Skeletal muscle satellite cell (primary cell): ENCODE measurements at regions not wholly inside any gene's neighbourhood (a gene's known extent, or its start where the extent isn't known, plus 50 kb on each side); places are given as distances from the start of the nearest gene placed in this dataset.
A peak's percentile ranks its signal among the peaks of the same experiment; 100 is the strongest.
"Not testable (repeated sequence)": the region's sequence is repeated elsewhere in the genome, so short reads cannot be mapped to it uniquely, and the experiment has no call there.

Experiments used
- H3K27me3 ChIP-seq: 2 replicates; pipeline ENCODE4 v1.7.0; 2013; ENCODE audit warnings: low read length; ENCODE audit not compliant: control insufficient read depth, insufficient read depth
- H3K36me3 ChIP-seq: 2 replicates; pipeline ENCODE4 v1.7.0; 2013; ENCODE audit warnings: mild to moderate bottlenecking, control low read depth, low read length; ENCODE audit not compliant: insufficient read depth
- H3K4me1 ChIP-seq: 2 replicates; pipeline ENCODE4 v1.7.0; 2013; ENCODE audit warnings: low read length; ENCODE audit not compliant: control insufficient read depth, insufficient read depth
- H3K4me2 ChIP-seq: 2 replicates; pipeline ENCODE4 v1.7.0; 2013; ENCODE audit warnings: mild to moderate bottlenecking, low read length
- H3K4me3 ChIP-seq: 2 replicates; pipeline ENCODE4 v1.7.0; 2013; ENCODE audit warnings: low read length
- H3K9ac ChIP-seq: 2 replicates; pipeline ENCODE4 v1.7.0; 2013; ENCODE audit warnings: mild to moderate bottlenecking, low read depth, low read length, moderate library complexity
- H3K9me3 ChIP-seq: replicated peaks from 2 replicates; pipeline ENCODE4 v1.7.0; 2013; ENCODE audit warnings: mild to moderate bottlenecking, control low read depth, low read length

DNA sequence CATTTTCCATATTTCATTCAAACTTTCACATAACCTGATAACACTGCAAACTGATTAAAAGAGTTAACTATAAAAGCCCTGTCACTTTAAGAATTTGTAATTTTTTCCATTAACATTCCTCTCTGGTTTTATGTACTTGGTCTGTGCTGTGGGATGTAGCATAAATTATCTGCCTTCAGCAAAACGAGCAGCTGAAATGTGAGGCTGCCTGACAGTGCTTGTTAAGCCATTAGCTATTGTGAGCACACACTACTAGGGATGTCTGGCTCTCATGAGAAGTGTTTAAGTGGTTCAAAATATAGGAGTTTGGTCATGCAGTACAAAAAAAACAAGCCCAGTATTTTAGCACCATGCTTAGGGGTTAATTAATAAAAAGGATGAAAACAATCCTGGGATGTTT is 63.0 kb downstream of the HOXA1 start:
- Histone ChIP-seq H3K9ac (peak overlapping the region; percentile 5), H3K4me1 (peaks cover 21% of the 10 kb centered on the region), H3K4me3 (no peak overlapping the region), H3K36me3 (no peaks in the 10 kb centered on the region), H3K9me3 (no peaks in the 10 kb centered on the region), H3K4me2 (no peak overlapping the region), H3K27me3 (no peaks in the 10 kb centered on the region)

DNA sequence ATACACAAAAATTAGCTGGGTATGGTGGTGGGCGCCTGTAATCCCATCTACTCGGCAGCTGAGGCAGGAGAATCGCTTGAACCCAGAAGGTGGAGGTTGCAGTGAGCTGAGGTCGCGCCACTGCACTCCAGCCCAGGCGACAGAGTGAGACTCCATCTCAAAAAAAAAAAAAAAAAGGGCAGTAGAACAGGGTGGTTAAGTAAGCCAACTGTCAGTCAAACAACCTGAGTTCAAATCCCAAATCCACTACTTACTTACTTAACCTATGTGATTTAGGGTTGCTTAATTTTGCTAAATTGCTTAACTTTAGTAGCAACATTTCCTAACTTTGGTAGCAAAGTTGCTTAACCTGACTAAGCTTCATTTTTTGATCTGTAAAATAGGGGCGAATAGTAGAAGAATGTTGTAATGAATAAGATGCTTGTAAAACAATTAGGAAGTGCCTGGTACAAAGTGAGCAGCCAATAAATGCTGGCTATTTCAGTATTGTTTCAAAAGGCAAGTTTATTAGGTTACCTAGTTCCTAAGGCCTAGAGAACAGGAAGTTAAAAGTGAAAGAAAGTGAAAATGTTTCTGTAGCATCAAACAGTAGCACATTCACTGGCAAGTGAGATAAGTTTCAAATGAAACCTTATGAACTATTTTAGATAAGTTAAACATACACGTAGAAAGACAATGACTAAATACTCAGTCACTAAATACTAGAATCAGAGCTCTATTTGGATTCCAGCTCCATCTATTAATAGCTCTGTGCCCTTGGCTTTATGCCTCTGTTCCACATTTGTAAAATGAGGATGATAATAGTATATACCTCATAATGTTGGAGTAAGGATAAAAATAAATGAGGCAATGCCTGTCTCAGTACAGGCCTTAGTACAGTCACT is 64.3 kb downstream of the HOXA1 start:
- H3K4me2 ChIP-seq = peak overlapping the region; percentile 58
- H3K27me3 ChIP-seq = no peaks in the 10 kb centered on the region
- peak overlapping the region; percentile 43 for H3K9ac ChIP-seq
- H3K4me3 ChIP-seq = peak overlapping the region; percentile 37
- no peaks in the 10 kb centered on the region for H3K9me3 ChIP-seq
- peaks cover 21% of the 10 kb centered on the region for H3K4me1 ChIP-seq
- no peaks in the 10 kb centered on the region for H3K36me3 ChIP-seq

DNA sequence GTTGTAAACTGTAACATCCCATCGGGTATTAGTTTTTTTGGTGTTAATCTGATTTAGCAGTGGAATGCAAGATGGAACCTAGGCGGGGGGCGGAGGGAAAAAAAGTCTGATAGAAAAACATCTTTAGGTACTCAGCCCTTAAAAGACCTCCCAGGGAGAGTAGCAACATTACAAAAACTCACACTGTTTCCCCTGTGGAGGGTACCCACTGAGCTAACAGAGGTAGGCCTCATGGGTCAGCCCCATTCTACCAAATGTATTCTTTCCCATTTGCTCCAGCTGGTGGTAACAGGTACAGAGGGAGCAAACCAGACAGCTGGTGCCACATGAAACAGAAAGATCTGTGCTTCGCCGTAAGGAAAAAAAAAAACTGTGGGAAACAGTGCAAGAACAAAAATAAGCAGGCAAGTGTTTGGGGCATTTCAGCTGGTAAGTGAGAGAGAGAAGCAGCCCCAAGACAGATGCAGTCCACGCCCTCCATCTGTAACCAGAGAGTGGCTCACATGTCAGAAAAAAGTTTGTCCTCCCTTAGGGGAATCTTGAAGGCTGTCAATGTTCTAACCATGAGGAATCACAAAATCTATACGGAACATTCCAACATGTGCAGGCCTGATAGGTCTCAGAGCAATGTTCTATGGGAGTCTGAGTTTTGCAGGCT is 65.3 kb downstream of the HOXA1 start:
- H3K9me3 ChIP-seq = no peaks in the 10 kb centered on the region
- H3K27me3 ChIP-seq = no peaks in the 10 kb centered on the region
- H3K4me2 ChIP-seq = no peak overlapping the region
- no peak overlapping the region for H3K9ac ChIP-seq
- no peak overlapping the region for H3K4me3 ChIP-seq
- peaks cover 21% of the 10 kb centered on the region for H3K4me1 ChIP-seq
- no peaks in the 10 kb centered on the region for H3K36me3 ChIP-seq

DNA sequence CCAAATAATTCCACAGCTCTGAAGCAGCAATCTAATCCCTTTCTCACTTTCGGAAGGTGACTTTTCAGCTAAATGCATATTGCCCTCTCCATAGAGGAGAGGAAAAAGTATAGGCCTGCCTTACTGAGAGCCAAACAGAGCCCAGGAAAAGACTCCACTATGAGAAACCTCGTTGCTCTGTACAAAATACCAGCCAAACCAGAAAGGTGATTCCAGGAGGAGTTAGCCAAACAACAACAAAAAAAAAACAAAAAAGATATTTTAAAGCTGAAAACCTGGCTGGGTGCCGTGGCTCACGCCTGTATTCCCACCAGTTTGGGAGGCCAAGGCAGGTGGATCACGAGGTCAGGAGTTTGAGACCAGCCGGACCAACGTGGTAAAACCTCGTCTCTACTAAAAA is 70.5 kb downstream of the HOXA1 start:
- no peaks in the 10 kb centered on the region for H3K4me1 ChIP-seq
- no peaks in the 10 kb centered on the region for H3K27me3 ChIP-seq
- H3K4me2 ChIP-seq = no peak overlapping the region
- H3K9me3 ChIP-seq = no peaks in the 10 kb centered on the region
- H3K36me3 ChIP-seq = no peaks in the 10 kb centered on the region
- no peak overlapping the region for H3K4me3 ChIP-seq
- H3K9ac ChIP-seq = no peak overlapping the region

DNA sequence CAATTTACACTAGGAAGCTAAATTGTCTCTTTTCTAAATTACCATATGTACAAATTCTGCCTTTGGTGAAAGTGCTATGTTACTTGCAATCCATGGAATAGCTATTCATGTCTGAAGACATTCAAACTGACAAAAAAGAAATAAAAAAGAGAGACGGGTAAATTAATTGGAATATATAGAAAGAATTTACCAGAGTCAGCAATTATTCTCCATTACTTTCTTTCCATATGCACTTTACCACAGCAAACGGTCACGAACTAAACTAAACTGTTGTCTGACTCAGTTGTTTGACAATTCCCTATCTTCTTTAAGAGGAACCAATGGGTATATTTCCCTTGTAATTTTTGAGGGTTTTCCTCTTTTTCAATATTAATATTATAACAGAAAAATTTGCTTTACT is 85.7 kb downstream of the HOXA1 start:
- H3K9me3 ChIP-seq = no peaks in the 10 kb centered on the region
- no peak overlapping the region for H3K4me2 ChIP-seq
- H3K4me3 ChIP-seq = no peak overlapping the region
- H3K27me3 ChIP-seq = no peaks in the 10 kb centered on the region
- no peak overlapping the region for H3K9ac ChIP-seq
- no peaks in the 10 kb centered on the region for H3K36me3 ChIP-seq
- H3K4me1 ChIP-seq = no peaks in the 10 kb centered on the region

DNA sequence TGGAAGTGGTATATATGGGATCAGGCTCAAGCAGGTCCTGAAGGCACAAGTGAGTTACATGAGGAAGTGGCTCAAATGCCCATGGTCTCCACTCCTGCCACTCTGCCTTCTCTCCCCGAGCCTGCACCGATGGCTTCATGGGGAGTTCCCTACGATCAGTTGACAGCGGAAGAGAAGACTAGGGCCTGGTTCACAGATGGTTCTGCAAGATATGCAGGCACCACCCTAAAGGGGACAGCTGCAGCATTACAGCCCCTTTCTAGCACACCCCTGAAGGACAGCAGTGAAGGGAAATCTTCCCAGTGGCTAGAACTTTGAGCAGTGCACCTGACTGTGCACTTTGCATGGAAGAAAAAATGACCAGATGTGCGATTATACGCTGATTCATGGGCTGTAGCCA is 95.3 kb downstream of the HOXA1 start:
- Histone ChIP-seq H3K4me1 (no peaks in the 10 kb centered on the region), H3K4me2 (no peak overlapping the region), H3K4me3 (no peak overlapping the region), H3K36me3 (no peaks in the 10 kb centered on the region), H3K27me3 (no peaks in the 10 kb centered on the region), H3K9me3 (no peaks in the 10 kb centered on the region), H3K9ac (no peak overlapping the region)

DNA sequence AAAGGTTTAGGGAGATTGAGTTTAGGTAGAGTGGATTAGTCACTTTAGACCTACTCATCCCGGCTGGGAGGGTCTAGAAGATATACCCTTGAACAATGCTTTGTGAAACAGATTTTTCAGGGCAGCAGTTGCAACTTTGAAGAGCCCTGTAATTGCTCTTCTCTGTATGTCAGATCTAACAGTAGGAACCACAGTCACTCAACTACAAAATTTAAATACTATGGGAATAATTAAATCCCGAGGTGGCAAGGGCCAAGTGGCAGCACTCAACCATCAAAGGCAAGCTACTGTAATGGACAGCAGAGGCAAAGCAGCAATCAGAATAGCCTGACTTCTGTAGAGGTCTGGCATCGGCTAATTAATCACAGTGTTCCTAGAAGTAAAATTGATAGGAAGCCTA is 97.5 kb downstream of the HOXA1 start:
- H3K36me3 ChIP-seq, H3K27me3 ChIP-seq, H3K4me3 ChIP-seq, H3K4me2 ChIP-seq, H3K9me3 ChIP-seq, H3K4me1 ChIP-seq, H3K9ac ChIP-seq: not testable (repeated sequence)

DNA sequence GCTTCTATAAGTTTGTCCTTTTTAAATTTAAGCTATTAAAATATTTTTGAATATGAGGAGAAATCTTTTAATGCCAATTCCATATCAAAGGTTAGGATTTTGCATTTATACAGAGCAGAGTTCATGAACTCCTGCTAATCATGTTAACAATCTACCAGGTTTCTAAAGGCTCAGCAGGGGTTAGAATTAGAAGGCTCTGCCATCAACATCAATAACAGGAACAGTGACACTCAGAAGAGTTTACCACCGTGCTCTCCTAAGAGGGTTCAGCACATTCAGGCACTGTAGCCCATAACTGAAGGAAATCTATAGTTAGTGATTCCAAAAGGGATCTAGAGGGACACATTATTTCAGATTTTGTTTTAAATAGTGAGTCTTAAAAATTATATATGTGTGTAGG is 100.1 kb downstream of the HOXA1 start:
- Histone ChIP-seq H3K27me3 (no peaks in the 10 kb centered on the region), H3K9ac (no peak overlapping the region), H3K9me3 (no peaks in the 10 kb centered on the region), H3K36me3 (no peaks in the 10 kb centered on the region), H3K4me3 (no peak overlapping the region), H3K4me2 (no peak overlapping the region), H3K4me1 (no peaks in the 10 kb centered on the region)

DNA sequence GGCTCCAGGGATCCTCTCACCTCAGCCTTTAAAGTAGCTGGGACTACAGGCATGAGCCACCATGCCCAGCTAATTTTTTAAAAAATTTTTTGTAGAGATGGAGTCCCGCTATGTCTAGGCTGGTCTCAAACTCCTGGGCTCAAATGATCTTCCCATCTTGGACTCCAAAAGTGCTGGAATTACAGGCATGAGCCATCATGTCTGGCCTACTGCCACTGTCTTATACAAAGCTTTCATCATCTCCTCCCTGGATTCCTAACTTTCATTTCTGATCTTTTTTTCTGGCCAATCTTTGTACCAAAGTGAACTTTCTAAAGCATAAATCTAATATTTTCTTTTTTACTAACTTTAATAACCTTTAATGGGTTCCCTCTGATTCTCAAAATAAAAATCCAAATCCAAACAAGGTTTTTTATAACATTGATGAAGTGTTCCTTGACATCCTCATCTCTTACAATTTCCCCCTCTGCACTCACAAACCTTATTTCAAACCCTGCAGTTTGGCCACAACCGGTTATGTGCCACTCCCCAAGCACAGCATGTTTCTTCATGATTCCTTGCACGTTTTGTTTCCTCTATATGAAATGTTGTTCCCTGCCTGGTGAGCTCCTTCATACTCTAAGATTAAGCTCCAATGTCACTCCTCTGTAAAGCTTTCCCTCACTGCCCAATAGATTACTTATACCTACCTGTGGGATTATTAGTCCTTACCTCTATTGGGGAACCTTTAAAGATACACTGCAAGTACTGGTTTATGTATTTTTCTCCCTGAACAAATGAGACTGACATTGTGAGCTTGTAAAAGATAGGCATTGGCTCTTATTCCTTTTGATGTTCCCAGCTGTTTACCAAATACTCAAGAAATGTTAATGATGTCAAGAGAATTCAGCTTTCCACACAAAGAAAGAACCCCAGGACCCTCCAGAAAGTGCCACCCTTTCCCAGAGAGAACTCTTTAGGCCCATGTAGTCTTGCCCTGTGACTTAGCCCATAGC is 101.7 kb downstream of the HOXA1 start:
- no peak overlapping the region for H3K4me2 ChIP-seq
- no peak overlapping the region for H3K9ac ChIP-seq
- H3K9me3 ChIP-seq = no peaks in the 10 kb centered on the region
- no peak overlapping the region for H3K4me3 ChIP-seq
- H3K4me1 ChIP-seq = no peaks in the 10 kb centered on the region
- H3K36me3 ChIP-seq = no peaks in the 10 kb centered on the region
- H3K27me3 ChIP-seq = no peaks in the 10 kb centered on the region

DNA sequence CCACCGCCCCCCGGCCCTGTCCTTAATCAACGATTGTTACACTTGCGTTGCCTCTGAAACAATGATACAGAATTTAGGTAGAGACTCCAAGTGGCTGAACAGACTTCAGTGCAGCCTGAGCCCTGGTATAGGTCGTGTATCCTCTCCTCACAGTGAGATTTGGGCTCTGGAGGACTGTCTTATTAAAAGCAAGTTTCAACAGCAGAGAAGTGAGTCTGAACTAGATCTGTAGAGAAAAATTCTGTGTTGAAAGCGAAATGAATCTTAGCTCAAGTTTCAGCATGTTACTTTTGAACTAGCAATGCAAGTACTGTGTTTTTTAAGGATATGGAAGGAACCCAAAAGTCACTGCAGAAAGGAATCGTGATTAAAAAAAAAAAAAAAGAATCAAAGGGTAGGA is 103.1 kb downstream of the HOXA1 start:
- no peaks in the 10 kb centered on the region for H3K4me1 ChIP-seq
- H3K9me3 ChIP-seq = no peaks in the 10 kb centered on the region

DNA sequence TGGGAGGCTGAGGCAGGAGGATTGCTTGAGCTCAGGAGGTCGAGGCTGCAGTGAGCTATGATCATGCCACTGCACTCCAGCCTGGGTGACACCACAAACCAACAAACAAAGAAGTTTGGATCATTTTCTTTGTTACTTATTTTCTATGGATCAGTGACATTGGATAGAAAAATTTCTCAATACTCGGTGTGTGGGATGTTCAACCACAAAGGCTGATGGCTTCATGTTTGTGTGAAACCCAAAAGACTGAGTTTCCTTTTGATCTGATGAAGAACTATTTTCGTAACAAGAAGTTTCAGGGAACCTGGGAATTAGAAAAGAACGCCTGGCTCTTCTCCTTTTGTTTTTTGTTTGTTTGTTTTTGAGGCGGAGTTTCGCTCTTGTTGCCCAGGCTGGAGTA is 104.0 kb downstream of the HOXA1 start:
- Histone ChIP-seq H3K4me3 (no peak overlapping the region), H3K36me3 (no peaks in the 10 kb centered on the region), H3K4me1 (no peaks in the 10 kb centered on the region), H3K27me3 (no peaks in the 10 kb centered on the region), H3K9me3 (no peaks in the 10 kb centered on the region), H3K4me2 (no peak overlapping the region), H3K9ac (no peak overlapping the region)

More for the DNA sequence above, 103.1 kb downstream of the HOXA1 start:
- H3K4me2 ChIP-seq = no peak overlapping the region
- H3K27me3 ChIP-seq = no peaks in the 10 kb centered on the region
- H3K36me3 ChIP-seq = no peaks in the 10 kb centered on the region
- H3K4me3 ChIP-seq = no peak overlapping the region
- H3K9ac ChIP-seq = no peak overlapping the region
